ENCODE measurements at regions not wholly inside any gene's neighbourhood (a gene's known extent, or its start where the extent isn't known, plus 50 kb on each side); places are given as distances from the start of the nearest gene placed in this dataset.

- TF ChIP-seq ZBTB33 (IDR thresholded peaks at IDR 0.05; ENCODE audit: borderline replicate concordance, low read depth), result no peak
Measured at GRCh38 chr2:136219341-136219740, 101.4 kb upstream of the CXCR4 start (continued).

DNA sequence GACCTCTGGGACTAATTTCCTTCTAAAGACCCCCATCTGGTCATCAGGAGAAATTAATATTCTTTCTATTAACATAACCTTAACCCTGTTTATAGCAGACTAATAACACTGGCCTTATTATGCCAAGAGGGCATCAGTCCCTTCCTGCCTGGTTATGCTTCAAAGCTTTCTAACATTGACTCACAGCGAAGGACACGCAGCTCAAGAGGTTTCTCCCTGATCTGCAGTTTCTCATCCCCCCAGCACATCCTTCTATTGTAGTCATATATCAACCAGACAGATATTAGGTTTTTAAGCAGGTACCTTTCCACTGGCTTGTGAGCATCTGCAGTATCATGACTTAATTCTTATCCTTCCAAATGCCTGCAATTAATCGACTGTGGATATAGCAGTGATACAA lies 100.0 kb upstream of the CXCR4 start:
- ChIA-PET POLR2A (no interaction called here), CTCF (no interaction called here)
- Histone ChIP-seq H4K20me1 (ENCODE audit: insufficient read depth) (no peaks in the 10 kb centered on the region), H2AFZ (ENCODE audit: low read depth) (no peak overlapping the region), H3K9me3 (no peaks in the 10 kb centered on the region), H3K27ac (ENCODE audit: low read depth in 2 of 2, low read length in 1 of 2) (no peak overlapping the region), H3K79me2 (ENCODE audit: insufficient read depth) (no peaks in the 10 kb centered on the region), H3K4me3 (ENCODE audit: low read depth in 2 of 2, low read length in 1 of 2) (no peak overlapping the region), H3K9ac (no peak overlapping the region), H3K4me2 (no peak overlapping the region), H3F3A (replicated peaks; ENCODE audit: insufficient read depth) (no peaks in the 10 kb centered on the region), H3K9me2 (no peaks in the 10 kb centered on the region), H3K4me1 (ENCODE audit: control insufficient read depth in 1 of 2, insufficient read depth in 2 of 2, low read depth in 1 of 2, low read length in 1 of 2) (no peaks in the 10 kb centered on the region), H3K27me3 (ENCODE audit: insufficient read depth) (no peaks in the 10 kb centered on the region), H3K36me3 (replicated peaks in 1 of 2; ENCODE audit: control insufficient read depth in 1 of 2, insufficient read depth in 2 of 2, low read length in 1 of 2) (no peaks in the 10 kb centered on the region)
- WGBS (ENCODE audit: low lambda C conversion rate), result 18% methylated on average over 3 of the region's 3 CpGs
- no peak for DNase-seq
- TF ChIP-seq CTCF (IDR thresholded peaks at IDR 0.05) (no peak), POLR2AphosphoS5 (IDR thresholded peaks at IDR 0.05; ENCODE audit: low read depth, low read length) (no peak), CHD2 (IDR thresholded peaks at IDR 0.05; ENCODE audit: low read length, partially characterized antibody) (no peak), RFX5 (IDR thresholded peaks at IDR 0.05; ENCODE audit: low read length) (no peak), JUND (IDR thresholded peaks at IDR 0.05) (no peak), YY1 (IDR thresholded peaks at IDR 0.05; ENCODE audit: low read depth) (no peak), MEF2A (IDR thresholded peaks at IDR 0.05; ENCODE audit: borderline replicate concordance, low read depth) (no peak), EZH2phosphoT487 (IDR thresholded peaks at IDR 0.05; ENCODE audit: borderline replicate concordance, low read depth) (no peak), MAX (IDR thresholded peaks at IDR 0.05; ENCODE audit: low read depth) (no peak), NFIC (IDR thresholded peaks at IDR 0.05; ENCODE audit: borderline replicate concordance) (no peak)
- TF ChIP-seq, protein P1, sequence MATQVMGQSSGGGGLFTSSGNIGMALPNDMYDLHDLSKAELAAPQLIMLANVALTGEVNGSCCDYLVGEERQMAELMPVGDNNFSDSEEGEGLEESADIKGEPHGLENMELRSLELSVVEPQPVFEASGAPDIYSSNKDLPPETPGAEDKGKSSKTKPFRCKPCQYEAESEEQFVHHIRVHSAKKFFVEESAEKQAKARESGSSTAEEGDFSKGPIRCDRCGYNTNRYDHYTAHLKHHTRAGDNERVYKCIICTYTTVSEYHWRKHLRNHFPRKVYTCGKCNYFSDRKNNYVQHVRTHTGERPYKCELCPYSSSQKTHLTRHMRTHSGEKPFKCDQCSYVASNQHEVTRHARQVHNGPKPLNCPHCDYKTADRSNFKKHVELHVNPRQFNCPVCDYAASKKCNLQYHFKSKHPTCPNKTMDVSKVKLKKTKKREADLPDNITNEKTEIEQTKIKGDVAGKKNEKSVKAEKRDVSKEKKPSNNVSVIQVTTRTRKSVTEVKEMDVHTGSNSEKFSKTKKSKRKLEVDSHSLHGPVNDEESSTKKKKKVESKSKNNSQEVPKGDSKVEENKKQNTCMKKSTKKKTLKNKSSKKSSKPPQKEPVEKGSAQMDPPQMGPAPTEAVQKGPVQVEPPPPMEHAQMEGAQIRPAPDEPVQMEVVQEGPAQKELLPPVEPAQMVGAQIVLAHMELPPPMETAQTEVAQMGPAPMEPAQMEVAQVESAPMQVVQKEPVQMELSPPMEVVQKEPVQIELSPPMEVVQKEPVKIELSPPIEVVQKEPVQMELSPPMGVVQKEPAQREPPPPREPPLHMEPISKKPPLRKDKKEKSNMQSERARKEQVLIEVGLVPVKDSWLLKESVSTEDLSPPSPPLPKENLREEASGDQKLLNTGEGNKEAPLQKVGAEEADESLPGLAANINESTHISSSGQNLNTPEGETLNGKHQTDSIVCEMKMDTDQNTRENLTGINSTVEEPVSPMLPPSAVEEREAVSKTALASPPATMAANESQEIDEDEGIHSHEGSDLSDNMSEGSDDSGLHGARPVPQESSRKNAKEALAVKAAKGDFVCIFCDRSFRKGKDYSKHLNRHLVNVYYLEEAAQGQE (IDR thresholded peaks at IDR 0.05; ENCODE audit: low read depth, low read length), result no peak
